LNCAP (cell line): ENCODE measurements at regions not wholly inside any gene's neighbourhood (a gene's known extent, or its start where the extent isn't known, plus 50 kb on each side); places are given as distances from the start of the nearest gene placed in this dataset.

Experiments
- CTCF ChIP-seq: fragments of 450-650 bp; IDR thresholded peaks from 2 replicates; pipeline ENCODE4 v1.5.1; 2017; ENCODE audit warnings: mild to moderate bottlenecking

- TF ChIP-seq CTCF: no peak
These were observed 71.7 kb upstream of the WDR26 start for GRCh38 chr1:224506141-224506814.

- no peak for TF ChIP-seq CTCF
These were observed 73.3 kb upstream of the WDR26 start for GRCh38 chr1:224507771-224508523.

- no peak for TF ChIP-seq CTCF
These were observed 75.3 kb upstream of the WDR26 start for GRCh38 chr1:224509907-224510306.

- no peak for TF ChIP-seq CTCF
These were observed 76.5 kb upstream of the WDR26 start for GRCh38 chr1:224510880-224511645.

- no peak for TF ChIP-seq CTCF
These were observed 78.1 kb upstream of the WDR26 start for GRCh38 chr1:224512600-224513151.

GRCh38 chr1:224513383-224513782 is 78.8 kb upstream of the WDR26 start:
- TF ChIP-seq CTCF: no peak

GRCh38 chr1:224513787-224514209 is 79.2 kb upstream of the WDR26 start:
- peak; percentile 92 for TF ChIP-seq CTCF
